ENCODE measurements at regions not wholly inside any gene's neighbourhood (a gene's known extent, or its start where the extent isn't known, plus 50 kb on each side); places are given as distances from the start of the nearest gene placed in this dataset.
A peak's percentile ranks its signal among the peaks of the same experiment; 100 is the strongest.

DNA sequence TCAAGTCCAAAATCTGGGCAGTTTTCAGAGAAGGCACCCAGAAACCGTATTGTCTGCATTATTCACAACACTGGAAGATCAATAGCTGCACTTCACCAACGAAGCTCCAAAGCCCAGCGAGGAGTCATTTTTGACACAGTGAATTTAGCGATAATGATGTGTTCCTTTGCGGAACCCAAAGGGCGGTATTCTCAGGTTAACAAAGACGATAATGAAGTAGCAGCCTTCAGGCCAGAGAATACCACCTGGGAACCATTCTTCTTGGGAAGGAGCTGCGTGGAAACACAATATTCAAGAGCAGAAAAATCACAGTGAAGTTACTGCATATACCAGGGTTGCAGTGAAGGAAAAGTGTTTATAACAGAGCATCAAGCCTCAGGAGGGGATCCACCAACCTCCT lies 381.0 kb downstream of the TOX3 start (continued):
- TF ChIP-seq SP5 (CRISPR knock-in tag; IDR thresholded peaks at IDR 0.05; ENCODE audit: borderline replicate concordance, low read depth), result no peak

- 29% methylated on average over 3 of the region's 3 CpGs for WGBS (ENCODE audit: low lambda C conversion rate)
- Histone ChIP-seq H3K4me3 (replicated peaks in 1 of 3; ENCODE audit: insufficient read depth in 1 of 3, low read depth in 2 of 3, low read length in 3 of 3) (no peak overlapping the region), H3K36me3 (replicated peaks in 1 of 2; ENCODE audit: control insufficient read depth in 1 of 2, insufficient read depth in 2 of 2, low read length in 2 of 2) (no peaks in the 10 kb centered on the region), H3K79me2 (ENCODE audit: insufficient read depth, low read length) (no peaks in the 10 kb centered on the region), H3K27me3 (ENCODE audit: control insufficient read depth in 1 of 2, insufficient read depth in 2 of 2, low read length in 2 of 2) (no peaks in the 10 kb centered on the region), H3K4me1 (ENCODE audit: insufficient read depth, low read length) (no peaks in the 10 kb centered on the region), H3K9ac (ENCODE audit: insufficient read depth, low read depth, low read length) (no peak overlapping the region), H2AFZ (ENCODE audit: low read length) (no peak overlapping the region), H4K20me1 (ENCODE audit: insufficient read depth, low read length) (no peaks in the 10 kb centered on the region), H3K4me2 (ENCODE audit: low read depth, low read length) (no peak overlapping the region), H3K27ac (ENCODE audit: extremely low read length, insufficient read depth, low read length) (no peak overlapping the region), H3K9me3 (ENCODE audit: low read length) (no peaks in the 10 kb centered on the region)
- no peak for FAIRE-seq
- POLR2A ChIA-PET, result no interaction called here
- DNase-seq (ENCODE audit: low spot score), result no peak
- in situ Hi-C loops (cut with HindIII; ENCODE audit: extremely low pct_ligation_motif_present, low pct_unique_long_range_greater_than_20kb), result no loop called here
- no peak for ATAC-seq
- intact Hi-C loops (cut with micrococcal nuclease; ENCODE audit: unreplicated experiment), result no loop called here
- BruUV-seq (replicated peaks), result no TSS peak
- no peak for TF ChIP-seq YY1 (IDR thresholded peaks at IDR 0.05; ENCODE audit: insufficient read depth, insufficient replicate concordance, low read depth, low read length)
- peak; percentile 62 to 69 for TF ChIP-seq MAFK (conservative IDR thresholded peaks at IDR 0.05 in 1 of 2, IDR thresholded peaks at IDR 0.05 in 1 of 2; ENCODE audit: low read length in 2 of 2)
- TF ChIP-seq MAFF (IDR thresholded peaks at IDR 0.05; ENCODE audit: low read depth, low read length), result peak; percentile 59
- TF ChIP-seq ETV5 (CRISPR knock-in tag; IDR thresholded peaks at IDR 0.05; ENCODE audit: borderline replicate concordance), result no peak
- TF ChIP-seq NONO (IDR thresholded peaks at IDR 0.05), result no peak
- no peak for TF ChIP-seq NONO (CRISPR knock-in tag; conservative IDR thresholded peaks at IDR 0.05)
- TF ChIP-seq CREB1 (IDR thresholded peaks at IDR 0.05), result peak; percentile 63
- no peak for TF ChIP-seq CREB1 (CRISPR knock-in tag; IDR thresholded peaks at IDR 0.05)
- CTCF ChIA-PET (ENCODE audit: low intra/inter-chr PET ratio, low total read pairs), result no interaction called here
Observed at GRCh38 chr16:52149003-52149402, 397.9 kb downstream of the TOX3 start.

DNA sequence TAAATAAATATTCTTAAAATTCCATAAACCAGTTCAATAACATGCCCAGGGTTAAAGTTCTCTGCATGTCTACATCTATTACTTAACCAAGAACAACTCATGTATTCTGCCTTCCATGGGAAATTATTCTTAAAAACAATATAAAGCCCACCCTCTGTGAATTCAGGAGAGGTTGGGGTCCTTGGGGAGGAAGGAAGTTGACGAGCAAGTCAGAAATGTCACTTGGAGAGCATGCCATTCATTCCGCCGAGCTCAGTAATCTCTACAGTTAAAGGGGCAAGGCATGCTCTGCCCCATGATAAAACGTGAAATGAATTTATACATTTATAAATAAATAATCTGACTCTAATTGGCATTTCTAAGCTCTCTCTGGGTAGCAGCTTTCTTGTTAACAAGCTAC lies 405.1 kb downstream of the TOX3 start:
- intact Hi-C loops (cut with micrococcal nuclease; ENCODE audit: unreplicated experiment), result no loop called here
- no peak overlapping the region for H3K4me2 ChIP-seq (ENCODE audit: low read depth, low read length)
- H3K9me3 ChIP-seq (ENCODE audit: low read length), result no peaks in the 10 kb centered on the region
- ATAC-seq (no peak), DNase-seq (ENCODE audit: low spot score) (no peak), FAIRE-seq (no peak)
- POLR2A ChIA-PET, result no interaction called here
- in situ Hi-C loops (cut with HindIII; ENCODE audit: extremely low pct_ligation_motif_present, low pct_unique_long_range_greater_than_20kb), result no loop called here
- peaks cover 0 to 5% of the 10 kb centered on the region in 2 experiments; a peak in 1 of 5 replicates for H3K27me3 ChIP-seq (ENCODE audit: control insufficient read depth in 1 of 2, insufficient read depth in 2 of 2, low read length in 2 of 2)
- CTCF ChIA-PET (ENCODE audit: low intra/inter-chr PET ratio, low total read pairs), result no interaction called here
- BruUV-seq (replicated peaks), result no TSS peak
- H3K79me2 ChIP-seq (ENCODE audit: insufficient read depth, low read length), result no peaks in the 10 kb centered on the region
- no peak overlapping the region for H3K27ac ChIP-seq (ENCODE audit: extremely low read length, insufficient read depth, low read length)
- H3K9ac ChIP-seq (ENCODE audit: insufficient read depth, low read depth, low read length), result no peak overlapping the region
- no peaks in the 10 kb centered on the region for H4K20me1 ChIP-seq (ENCODE audit: insufficient read depth, low read length)
- H2AFZ ChIP-seq (ENCODE audit: low read length), result no peak overlapping the region
- H3K36me3 ChIP-seq (replicated peaks in 1 of 2; ENCODE audit: control insufficient read depth in 1 of 2, insufficient read depth in 2 of 2, low read length in 2 of 2), result no peaks in the 10 kb centered on the region
- WGBS (ENCODE audit: low lambda C conversion rate), result 48% methylated on average over 4 of the region's 4 CpGs
- H3K4me3 ChIP-seq (replicated peaks in 1 of 3; ENCODE audit: insufficient read depth in 1 of 3, low read depth in 2 of 3, low read length in 3 of 3), result no peak overlapping the region
- H3K4me1 ChIP-seq (ENCODE audit: insufficient read depth, low read length), result no peaks in the 10 kb centered on the region
- no peak for TF ChIP-seq ZNF367 (CRISPR knock-in tag; IDR thresholded peaks at IDR 0.05; ENCODE audit: borderline replicate concordance)
- TF ChIP-seq ZNF282 (IDR thresholded peaks at IDR 0.05; ENCODE audit: partially characterized antibody), result no peak
- TF ChIP-seq PAWR (CRISPR knock-in tag; IDR thresholded peaks at IDR 0.05; ENCODE audit: borderline replicate concordance), result no peak
- TF ChIP-seq, protein P1, sequence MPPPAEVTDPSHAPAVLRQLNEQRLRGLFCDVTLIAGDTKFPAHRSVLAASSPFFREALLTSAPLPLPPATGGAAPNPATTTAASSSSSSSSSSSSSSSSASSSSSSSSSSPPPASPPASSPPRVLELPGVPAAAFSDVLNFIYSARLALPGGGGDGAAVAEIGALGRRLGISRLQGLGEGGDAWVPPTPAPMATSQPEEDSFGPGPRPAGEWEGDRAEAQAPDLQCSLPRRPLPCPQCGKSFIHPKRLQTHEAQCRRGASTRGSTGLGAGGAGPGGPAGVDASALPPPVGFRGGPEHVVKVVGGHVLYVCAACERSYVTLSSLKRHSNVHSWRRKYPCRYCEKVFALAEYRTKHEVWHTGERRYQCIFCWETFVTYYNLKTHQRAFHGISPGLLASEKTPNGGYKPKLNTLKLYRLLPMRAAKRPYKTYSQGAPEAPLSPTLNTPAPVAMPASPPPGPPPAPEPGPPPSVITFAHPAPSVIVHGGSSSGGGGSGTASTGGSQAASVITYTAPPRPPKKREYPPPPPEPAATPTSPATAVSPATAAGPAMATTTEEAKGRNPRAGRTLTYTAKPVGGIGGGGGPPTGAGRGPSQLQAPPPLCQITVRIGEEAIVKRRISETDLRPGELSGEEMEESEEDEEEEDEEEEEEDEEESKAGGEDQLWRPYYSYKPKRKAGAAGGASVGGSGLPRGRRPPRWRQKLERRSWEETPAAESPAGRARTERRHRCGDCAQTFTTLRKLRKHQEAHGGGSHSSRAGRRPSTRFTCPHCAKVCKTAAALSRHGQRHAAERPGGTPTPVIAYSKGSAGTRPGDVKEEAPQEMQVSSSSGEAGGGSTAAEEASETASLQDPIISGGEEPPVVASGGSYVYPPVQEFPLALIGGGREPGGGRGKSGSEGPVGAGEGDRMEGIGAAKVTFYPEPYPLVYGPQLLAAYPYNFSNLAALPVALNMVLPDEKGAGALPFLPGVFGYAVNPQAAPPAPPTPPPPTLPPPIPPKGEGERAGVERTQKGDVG (CRISPR knock-in tag; IDR thresholded peaks at IDR 0.05; ENCODE audit: borderline replicate concordance), result no peak
- no peak for TF ChIP-seq AHR (CRISPR knock-in tag; IDR thresholded peaks at IDR 0.05)
- TF ChIP-seq TEAD2 (CRISPR knock-in tag; IDR thresholded peaks at IDR 0.05), result no peak
- no peak for TF ChIP-seq RNF2 (conservative IDR thresholded peaks at IDR 0.05; ENCODE audit: low read depth)
- TF ChIP-seq ZFP36L2 (CRISPR knock-in tag; IDR thresholded peaks at IDR 0.05), result no peak
- TF ChIP-seq ZNF674 (CRISPR knock-in tag; IDR thresholded peaks at IDR 0.05; ENCODE audit: low read depth), result no peak
